ENCODE measurements at regions not wholly inside any gene's neighbourhood (a gene's known extent, or its start where the extent isn't known, plus 50 kb on each side); places are given as distances from the start of the nearest gene placed in this dataset.

DNA sequence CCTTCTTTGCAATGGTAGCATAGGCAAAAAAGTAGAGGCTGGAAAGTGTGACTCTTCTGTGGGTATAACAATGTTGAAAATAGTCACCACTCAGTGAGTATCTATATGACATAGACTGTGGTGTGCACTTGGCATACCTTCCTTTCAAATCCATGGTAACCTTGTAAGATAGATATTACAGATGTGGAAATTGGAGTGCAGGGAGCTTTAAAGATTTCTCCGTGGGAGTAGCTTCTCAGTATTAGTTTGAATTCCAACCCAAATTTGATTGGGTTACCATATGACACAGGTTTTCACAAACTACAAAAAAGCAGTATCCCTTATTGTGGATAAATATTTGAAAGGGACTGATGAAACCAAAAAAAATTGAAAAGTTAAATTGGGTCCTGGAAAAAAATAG lies 163.8 kb downstream of the CLVS2 start:
- ATAC-seq (no peak), FAIRE-seq (no peak), DNase-seq (ENCODE audit: low spot score) (no peak)
- Histone ChIP-seq H3K4me2 (ENCODE audit: low read depth, low read length) (no peak overlapping the region), H2AFZ (ENCODE audit: low read length) (no peak overlapping the region), H3K79me2 (ENCODE audit: insufficient read depth, low read length) (no peaks in the 10 kb centered on the region), H3K4me3 (replicated peaks in 1 of 3; ENCODE audit: insufficient read depth in 1 of 3, low read depth in 2 of 3, low read length in 3 of 3) (no peak overlapping the region), H3K27me3 (ENCODE audit: control insufficient read depth in 1 of 2, insufficient read depth in 2 of 2, low read length in 2 of 2) (no peaks in the 10 kb centered on the region), H3K36me3 (replicated peaks in 1 of 2; ENCODE audit: control insufficient read depth in 1 of 2, insufficient read depth in 2 of 2, low read length in 2 of 2) (no peaks in the 10 kb centered on the region), H3K27ac (ENCODE audit: extremely low read length, insufficient read depth, low read length) (no peak overlapping the region), H4K20me1 (ENCODE audit: insufficient read depth, low read length) (no peaks in the 10 kb centered on the region), H3K9me3 (ENCODE audit: low read length) (peaks cover 90% of the 10 kb centered on the region), H3K9ac (ENCODE audit: insufficient read depth, low read depth, low read length) (no peak overlapping the region), H3K4me1 (ENCODE audit: insufficient read depth, low read length) (no peaks in the 10 kb centered on the region)
- intact Hi-C loops (cut with micrococcal nuclease; ENCODE audit: unreplicated experiment) (no loop called here), in situ Hi-C loops (cut with HindIII; ENCODE audit: extremely low pct_ligation_motif_present, low pct_unique_long_range_greater_than_20kb) (no loop called here)
- TF ChIP-seq MYC (CRISPR knock-in tag; IDR thresholded peaks at IDR 0.05; ENCODE audit: borderline replicate concordance) (no peak), HOXA3 (CRISPR knock-in tag; IDR thresholded peaks at IDR 0.05) (no peak)
- 0% methylated on average over 1 of the region's 1 CpG for WGBS (ENCODE audit: low lambda C conversion rate)
- BruUV-seq (replicated peaks), result no TSS peak
- ChIA-PET CTCF (ENCODE audit: low intra/inter-chr PET ratio, low total read pairs) (no interaction called here), POLR2A (no interaction called here)

Data from HepG2 (cell line).